Neuron (in vitro differentiated cells): ENCODE measurements at regions not wholly inside any gene's neighbourhood (a gene's known extent, or its start where the extent isn't known, plus 50 kb on each side); places are given as distances from the start of the nearest gene placed in this dataset.
A peak's percentile ranks its signal among the peaks of the same experiment; 100 is the strongest.

Experiments used
- H2AFZ ChIP-seq: one replicate; pipeline ENCODE4 v1.6.1; 2013; ENCODE audit warnings: low read depth, mild to moderate bottlenecking, inconsistent platforms, low read length, moderate library complexity
- H3K27me3 ChIP-seq: one replicate; pipeline ENCODE4 v1.6.1; 2013; ENCODE audit warnings: low read length; ENCODE audit not compliant: insufficient read depth
- H3K36me3 ChIP-seq: one replicate; pipeline ENCODE4 v1.6.1; 2013; ENCODE audit warnings: low read length; ENCODE audit not compliant: insufficient read depth
- H3K4me1 ChIP-seq: one replicate; pipeline ENCODE4 v1.6.1; 2013; ENCODE audit warnings: low read length; ENCODE audit not compliant: insufficient read depth
- H3K4me3 ChIP-seq: 2 replicates; pipeline ENCODE4 v1.5.1; 2013; ENCODE audit warnings: mild to moderate bottlenecking, low read length, moderate library complexity
- H3K9me3 ChIP-seq: one replicate; pipeline ENCODE4 v1.6.1; 2013; ENCODE audit warnings: low read length

DNA sequence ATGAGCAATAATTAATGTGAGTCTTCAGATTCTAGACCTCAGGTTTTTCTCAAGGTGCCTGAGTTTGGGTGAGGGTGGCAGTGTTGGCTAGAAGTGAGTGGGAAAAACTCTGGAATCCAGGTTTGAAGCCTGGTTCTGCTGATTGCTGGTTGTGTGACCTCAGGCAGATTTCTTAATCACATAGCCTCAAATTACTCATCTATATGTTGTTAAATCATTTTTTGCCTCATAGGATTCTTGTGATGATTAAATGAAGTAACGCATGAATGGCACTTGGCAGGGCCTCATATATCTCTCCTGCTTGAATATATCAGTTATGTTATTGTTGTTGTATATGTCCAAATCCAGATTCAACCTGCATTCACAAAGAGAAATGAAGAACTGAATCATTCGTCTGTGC is 60.5 kb downstream of the NR2F2 start:
- Histone ChIP-seq H3K4me3 (no peak overlapping the region), H3K9me3 (no peaks in the 10 kb centered on the region), H2AFZ (no peak overlapping the region), H3K27me3 (no peaks in the 10 kb centered on the region), H3K4me1 (peaks cover 25% of the 10 kb centered on the region), H3K36me3 (no peaks in the 10 kb centered on the region)

DNA sequence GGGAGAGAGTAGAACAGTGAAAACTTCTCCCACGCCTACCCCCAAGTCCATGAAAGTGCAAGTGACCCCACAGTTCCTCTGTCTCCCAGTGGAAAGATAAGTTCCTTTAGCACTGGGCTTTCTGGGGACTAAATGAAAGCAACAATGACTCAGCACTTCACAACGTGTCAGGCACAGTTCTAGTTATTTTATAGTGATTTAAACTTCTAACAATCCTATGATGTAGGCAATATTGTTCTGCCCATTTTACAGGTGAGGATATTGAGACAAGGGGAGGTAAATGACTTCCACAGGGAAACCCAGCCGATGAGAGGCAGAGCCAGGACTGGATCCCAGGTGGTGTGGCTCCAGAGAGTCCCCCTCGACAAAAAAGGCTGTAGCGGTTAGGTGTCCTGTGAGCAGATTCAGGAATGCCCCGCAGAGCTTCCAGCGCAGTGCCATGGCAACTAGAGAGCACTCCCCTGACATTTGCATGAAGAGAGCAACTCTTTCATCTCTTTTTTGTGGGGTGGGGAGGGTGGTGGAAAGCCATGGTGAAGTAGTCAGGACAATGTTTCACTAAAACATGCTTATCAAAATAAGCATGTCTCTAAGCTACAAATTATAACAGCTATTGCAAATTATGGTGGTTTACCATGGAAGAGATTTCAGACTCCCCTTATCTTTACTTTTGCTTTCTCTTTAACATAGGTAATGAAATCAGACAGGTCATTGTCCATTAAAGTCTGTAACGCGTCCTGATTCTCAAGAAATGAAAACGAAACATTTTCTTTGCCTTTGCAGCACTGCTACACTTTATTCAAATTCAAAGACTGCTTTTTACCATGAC is 62.1 kb downstream of the NR2F2 start:
- no peaks in the 10 kb centered on the region for H3K27me3 ChIP-seq
- no peak overlapping the region for H3K4me3 ChIP-seq
- H3K36me3 ChIP-seq: no peaks in the 10 kb centered on the region
- H2AFZ ChIP-seq: no peak overlapping the region
- H3K9me3 ChIP-seq: no peaks in the 10 kb centered on the region
- H3K4me1 ChIP-seq: peaks cover 25% of the 10 kb centered on the region

DNA sequence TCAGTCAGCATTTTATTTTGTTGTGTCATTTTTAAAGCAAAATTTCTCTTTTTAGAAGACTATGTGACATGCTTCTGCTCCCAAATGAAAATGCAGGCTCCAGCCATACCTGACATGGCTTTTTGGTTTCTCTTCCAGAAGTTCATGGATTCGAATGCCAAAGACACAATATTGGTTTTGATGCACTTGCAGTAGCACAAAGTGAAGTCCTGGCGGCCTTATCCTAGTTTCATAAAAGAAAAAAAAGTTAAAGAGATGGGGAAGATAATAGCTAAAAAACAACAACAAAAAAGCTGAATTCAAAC is 62.7 kb downstream of the NR2F2 start:
- Histone ChIP-seq H3K27me3 (no peaks in the 10 kb centered on the region), H3K4me1 (peaks cover 25% of the 10 kb centered on the region), H2AFZ (no peak overlapping the region), H3K36me3 (no peaks in the 10 kb centered on the region), H3K9me3 (no peaks in the 10 kb centered on the region), H3K4me3 (no peak overlapping the region)

DNA sequence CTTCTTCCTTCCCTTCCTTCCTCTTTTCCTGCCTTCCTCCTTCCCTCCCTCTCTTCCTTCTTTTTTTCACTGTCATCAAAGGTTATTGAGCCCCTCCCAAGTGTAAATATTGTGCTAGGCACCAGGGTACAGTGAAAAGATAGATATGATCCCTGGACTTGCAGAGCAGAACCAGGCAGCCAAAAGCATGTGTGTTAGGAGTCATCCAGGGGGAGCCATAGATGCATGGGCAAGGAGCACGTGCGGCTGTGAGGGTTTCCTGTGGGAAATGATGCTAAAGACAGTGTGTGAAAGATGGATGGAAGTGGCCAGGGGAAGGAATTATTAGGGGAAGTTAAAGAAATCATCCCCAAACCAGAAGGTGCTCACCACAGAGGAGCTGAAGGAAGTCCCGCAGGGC is 65.2 kb downstream of the NR2F2 start:
- Histone ChIP-seq H3K9me3 (no peaks in the 10 kb centered on the region), H3K4me3 (no peak overlapping the region), H2AFZ (no peak overlapping the region), H3K36me3 (no peaks in the 10 kb centered on the region), H3K4me1 (peaks cover 25% of the 10 kb centered on the region), H3K27me3 (no peaks in the 10 kb centered on the region)

DNA sequence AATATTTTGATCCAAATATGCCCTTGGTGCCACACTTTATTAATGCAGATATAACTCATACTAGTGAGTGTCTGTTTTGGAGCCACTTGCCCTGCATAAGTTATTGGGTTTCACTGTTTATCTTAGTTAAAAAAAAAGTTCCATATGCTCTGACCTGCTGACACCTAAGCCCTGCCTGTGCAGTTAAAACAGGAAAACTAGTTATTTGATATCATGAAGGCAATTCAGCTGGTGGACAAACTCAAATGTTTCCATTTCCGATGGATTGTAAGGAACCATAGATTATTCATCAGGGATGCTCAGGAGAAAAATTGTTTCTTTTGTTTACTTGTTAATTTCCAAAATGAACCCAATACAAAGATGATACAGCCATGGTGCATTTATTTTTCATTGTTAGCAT is 68.3 kb downstream of the NR2F2 start:
- no peaks in the 10 kb centered on the region for H3K36me3 ChIP-seq
- peaks cover 6% of the 10 kb centered on the region for H3K4me1 ChIP-seq
- H3K27me3 ChIP-seq: no peaks in the 10 kb centered on the region

DNA sequence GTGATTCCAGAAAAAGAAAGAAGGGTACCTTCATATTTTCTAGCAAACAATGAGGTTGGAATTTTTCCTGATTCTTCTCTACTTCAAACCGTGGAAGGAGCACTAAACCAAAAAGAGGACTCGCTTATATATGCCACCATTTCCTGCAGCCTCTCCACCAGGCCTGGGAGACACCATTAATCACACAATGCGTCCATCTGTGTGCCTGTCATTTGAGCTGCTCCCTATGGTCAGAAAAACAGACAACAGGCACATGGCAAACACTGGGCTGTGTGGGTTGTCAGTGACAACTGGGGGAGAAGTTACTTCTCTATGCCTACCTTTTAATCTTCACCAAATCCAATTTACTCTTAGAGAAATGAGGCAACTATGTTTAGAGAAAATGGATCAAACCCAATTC is 71.9 kb downstream of the NR2F2 start:
- Histone ChIP-seq H3K4me3 (no peak overlapping the region), H3K9me3 (no peaks in the 10 kb centered on the region), H3K36me3 (no peaks in the 10 kb centered on the region), H2AFZ (no peak overlapping the region), H3K4me1 (peaks cover 12% of the 10 kb centered on the region), H3K27me3 (peaks cover under 1% of the 10 kb centered on the region)

More for the DNA sequence above, 68.3 kb downstream of the NR2F2 start:
- no peaks in the 10 kb centered on the region for H3K9me3 ChIP-seq
- H3K4me3 ChIP-seq: no peak overlapping the region
- no peak overlapping the region for H2AFZ ChIP-seq

DNA sequence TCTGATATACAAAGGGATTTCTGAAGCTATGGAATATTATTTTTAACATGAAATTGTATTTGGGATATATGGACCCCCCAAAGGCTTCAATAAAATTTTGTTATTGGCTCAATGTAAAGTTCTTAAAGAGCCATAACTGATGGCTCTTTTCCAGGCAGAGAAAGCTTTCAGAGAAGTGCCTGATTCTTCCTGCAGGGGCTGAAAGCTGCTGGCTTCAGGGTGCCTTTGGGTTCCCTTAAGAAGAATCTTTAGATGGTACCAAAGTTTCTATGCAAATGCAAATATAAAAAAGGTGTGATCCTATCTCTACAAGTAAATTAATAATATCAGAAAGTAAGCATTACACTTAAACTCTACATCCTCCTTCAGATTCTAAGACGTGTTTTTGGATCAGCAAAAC is 72.6 kb downstream of the NR2F2 start:
- Histone ChIP-seq H3K4me1 (peaks cover 12% of the 10 kb centered on the region), H3K9me3 (no peaks in the 10 kb centered on the region), H2AFZ (no peak overlapping the region), H3K4me3 (no peak overlapping the region), H3K36me3 (no peaks in the 10 kb centered on the region), H3K27me3 (peaks cover 6% of the 10 kb centered on the region)

DNA sequence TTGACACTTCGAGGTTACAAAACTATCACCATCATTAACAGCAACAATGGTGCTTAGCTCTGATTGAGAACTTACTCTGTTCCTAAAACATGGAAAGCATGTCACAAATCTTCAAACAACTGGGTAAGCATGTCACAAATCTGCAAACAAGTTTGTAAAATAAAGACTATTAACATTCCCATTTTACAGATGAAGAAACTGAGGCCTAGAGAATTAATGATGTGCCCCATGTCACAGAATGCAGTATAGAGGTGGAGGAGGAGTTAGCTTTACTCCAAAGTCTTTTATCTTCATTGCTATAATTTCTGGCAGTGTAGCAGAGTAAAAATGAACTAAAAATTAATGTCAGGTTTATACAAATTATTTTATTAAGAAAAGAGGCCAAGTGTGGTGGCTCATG is 73.4 kb downstream of the NR2F2 start:
- Histone ChIP-seq H3K27me3 (peaks cover 12% of the 10 kb centered on the region), H3K9me3 (no peaks in the 10 kb centered on the region), H3K4me3 (no peak overlapping the region), H2AFZ (no peak overlapping the region), H3K36me3 (no peaks in the 10 kb centered on the region), H3K4me1 (peaks cover 15% of the 10 kb centered on the region)

DNA sequence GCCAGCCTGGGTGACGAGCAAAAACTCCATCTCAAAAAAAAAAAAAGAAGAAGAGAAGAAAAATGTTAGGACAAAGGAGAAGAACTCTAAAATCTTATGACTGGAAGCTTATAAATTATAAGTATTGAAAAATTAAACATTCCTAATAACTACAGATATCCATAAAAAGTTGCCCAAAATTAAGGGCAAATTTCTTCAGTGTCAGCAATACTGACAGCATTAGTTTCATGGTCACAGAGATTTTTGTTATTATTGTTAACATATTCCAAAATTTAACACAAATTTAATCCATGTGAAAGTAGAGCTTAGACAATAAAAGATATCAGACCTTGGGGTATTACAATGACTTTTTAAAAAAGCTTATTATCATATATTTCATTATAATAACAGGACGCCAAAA is 74.1 kb downstream of the NR2F2 start:
- peaks cover 21% of the 10 kb centered on the region for H3K4me1 ChIP-seq
- H3K36me3 ChIP-seq: no peaks in the 10 kb centered on the region
- no peak overlapping the region for H3K4me3 ChIP-seq
- no peaks in the 10 kb centered on the region for H3K9me3 ChIP-seq
- H3K27me3 ChIP-seq: peaks cover 15% of the 10 kb centered on the region
- no peak overlapping the region for H2AFZ ChIP-seq

DNA sequence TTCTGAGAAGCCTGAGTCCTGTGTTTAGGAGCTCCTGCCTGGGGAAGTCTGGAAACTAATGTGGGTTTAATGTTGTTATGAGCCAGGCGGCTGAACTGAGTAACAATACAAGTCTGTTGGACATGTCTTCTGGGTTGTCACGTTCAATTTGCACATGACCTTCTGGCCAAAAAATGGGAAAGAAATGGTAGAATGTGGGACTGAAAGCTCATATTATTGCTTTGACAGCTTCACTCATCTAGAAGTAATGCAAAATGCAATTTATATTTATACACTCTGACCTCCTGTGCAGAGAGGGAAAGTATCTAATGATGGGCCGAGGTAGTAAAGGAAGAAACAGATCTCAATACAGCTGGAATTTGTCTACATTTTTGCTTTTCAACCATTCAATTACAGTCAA is 75.8 kb downstream of the NR2F2 start:
- Histone ChIP-seq H3K9me3 (no peaks in the 10 kb centered on the region), H3K36me3 (no peaks in the 10 kb centered on the region), H3K4me3 (no peak overlapping the region), H3K27me3 (peaks cover 27% of the 10 kb centered on the region), H2AFZ (no peak overlapping the region), H3K4me1 (peaks cover 37% of the 10 kb centered on the region)

DNA sequence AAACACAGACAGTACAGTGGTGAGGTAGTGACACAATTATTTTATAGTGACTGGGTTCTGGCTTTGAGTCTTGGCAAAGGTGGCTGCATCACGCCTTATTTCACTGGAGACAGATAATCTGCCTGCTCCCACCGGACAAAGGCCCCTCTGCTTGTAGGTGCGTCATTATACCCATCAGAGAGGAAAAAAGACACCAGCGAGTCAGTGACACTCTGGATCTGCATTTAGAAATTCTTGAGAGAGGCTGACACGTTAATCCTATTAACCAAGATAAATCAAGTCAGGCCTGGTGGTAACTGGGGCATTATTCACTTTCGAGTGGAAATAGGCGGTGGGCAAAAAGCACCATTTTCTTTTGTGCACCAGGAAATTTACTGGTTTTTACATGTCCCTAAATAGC is 76.2 kb downstream of the NR2F2 start:
- Histone ChIP-seq H3K9me3 (no peaks in the 10 kb centered on the region), H3K4me3 (no peak overlapping the region), H3K27me3 (peaks cover 29% of the 10 kb centered on the region), H3K4me1 (peaks cover 41% of the 10 kb centered on the region), H3K36me3 (no peaks in the 10 kb centered on the region), H2AFZ (no peak overlapping the region)

DNA sequence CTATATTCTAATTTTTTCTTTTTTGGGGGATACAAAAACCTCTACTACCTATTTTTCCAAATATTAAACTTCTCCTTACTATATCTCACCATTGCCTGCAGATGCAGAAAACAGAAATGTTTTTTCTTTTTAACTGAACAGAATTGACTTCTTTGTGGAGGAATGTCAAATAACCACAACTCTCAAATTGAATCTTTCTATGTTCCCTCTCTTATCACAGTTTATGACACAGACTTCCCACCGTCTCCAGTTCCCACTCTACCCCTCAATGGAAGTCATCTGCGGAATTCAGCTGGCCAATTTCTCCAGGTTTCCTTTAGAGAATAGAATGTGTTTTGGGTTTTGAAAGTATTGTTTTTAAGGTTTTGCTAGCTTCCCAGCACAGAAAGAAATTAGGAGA is 77.0 kb downstream of the NR2F2 start:
- no peaks in the 10 kb centered on the region for H3K9me3 ChIP-seq
- H3K36me3 ChIP-seq: no peaks in the 10 kb centered on the region
- H3K27me3 ChIP-seq: peaks cover 36% of the 10 kb centered on the region
- no peak overlapping the region for H2AFZ ChIP-seq
- no peak overlapping the region for H3K4me3 ChIP-seq
- peaks cover 48% of the 10 kb centered on the region for H3K4me1 ChIP-seq

DNA sequence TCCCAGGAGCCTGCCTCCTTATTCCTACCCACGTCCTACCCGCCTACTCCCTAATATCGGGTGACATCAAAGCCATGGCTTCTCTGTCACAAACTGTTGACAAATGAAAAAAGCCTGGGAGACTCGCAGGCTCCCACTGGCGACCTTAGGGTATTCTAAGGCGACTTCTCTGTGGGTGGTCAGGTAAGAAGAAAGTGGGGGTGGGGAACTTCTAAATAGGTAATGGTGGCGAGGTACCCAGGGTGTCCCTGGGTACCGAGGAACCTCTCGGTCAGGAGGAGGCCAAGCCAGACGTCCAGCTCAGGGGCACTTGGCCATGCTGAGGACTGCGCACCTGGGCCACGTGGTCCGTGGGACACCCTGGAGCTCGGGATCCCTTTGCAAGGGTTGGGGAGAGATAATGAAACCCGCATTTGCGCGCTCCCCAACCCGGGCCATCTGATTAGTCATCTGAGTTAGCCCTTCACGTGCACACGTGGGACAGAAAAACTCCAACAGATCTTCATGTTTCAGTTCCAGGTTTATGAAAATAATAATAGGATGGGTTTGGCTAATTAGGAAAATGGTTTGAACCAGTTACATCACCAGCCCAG is 78.2 kb downstream of the NR2F2 start:
- no peaks in the 10 kb centered on the region for H3K9me3 ChIP-seq
- H2AFZ ChIP-seq: peak overlapping the region; percentile 84
- peak overlapping the region; percentile 51 for H3K4me3 ChIP-seq
- peaks cover 60% of the 10 kb centered on the region for H3K4me1 ChIP-seq
- H3K27me3 ChIP-seq: peaks cover 36% of the 10 kb centered on the region
- H3K36me3 ChIP-seq: no peaks in the 10 kb centered on the region
